ENCODE measurements at regions not wholly inside any gene's neighbourhood (a gene's known extent, or its start where the extent isn't known, plus 50 kb on each side); places are given as distances from the start of the nearest gene placed in this dataset.

GRCh38 chr12:68510397-68510796 is 100.3 kb upstream of the RAP1B start:
- no peak for DNase-seq (ENCODE audit: extremely low spot score, unreplicated experiment)
- peaks cover 27% of the 10 kb centered on the region for H3K4me1 Mint-ChIP-seq (ENCODE audit: unreplicated experiment)
- peak overlapping the region; percentile 39 for H3K27ac Mint-ChIP-seq (ENCODE audit: unreplicated experiment)
- no peak overlapping the region for H3K4me3 Mint-ChIP-seq (ENCODE audit: unreplicated experiment)
- H3K9me3 Mint-ChIP-seq (ENCODE audit: unreplicated experiment): peaks cover 3% of the 10 kb centered on the region
- no peaks in the 10 kb centered on the region for H3K27me3 Mint-ChIP-seq (ENCODE audit: unreplicated experiment)
- H3K36me3 Mint-ChIP-seq (ENCODE audit: unreplicated experiment): no peaks in the 10 kb centered on the region
- no peak for TF ChIP-seq CTCF (IDR thresholded peaks at IDR 0.05)

- Mint-ChIP-seq H3K36me3 (ENCODE audit: unreplicated experiment) (no peaks in the 10 kb centered on the region), H3K9me3 (ENCODE audit: unreplicated experiment) (no peaks in the 10 kb centered on the region), H3K27me3 (ENCODE audit: unreplicated experiment) (no peaks in the 10 kb centered on the region), H3K4me1 (ENCODE audit: unreplicated experiment) (peaks cover 25% of the 10 kb centered on the region), H3K4me3 (ENCODE audit: unreplicated experiment) (no peak overlapping the region), H3K27ac (ENCODE audit: unreplicated experiment) (no peak overlapping the region)
- DNase-seq (ENCODE audit: extremely low spot score, unreplicated experiment): no peak
- TF ChIP-seq CTCF (IDR thresholded peaks at IDR 0.05): no peak
Observed at GRCh38 chr12:68514807-68515411, 95.8 kb upstream of the RAP1B start.

GRCh38 chr12:68515793-68516192 is 94.9 kb upstream of the RAP1B start:
- DNase-seq (ENCODE audit: extremely low spot score, unreplicated experiment): no peak
- Mint-ChIP-seq H3K36me3 (ENCODE audit: unreplicated experiment) (no peaks in the 10 kb centered on the region), H3K27me3 (ENCODE audit: unreplicated experiment) (no peaks in the 10 kb centered on the region), H3K4me1 (ENCODE audit: unreplicated experiment) (peaks cover 23% of the 10 kb centered on the region), H3K4me3 (ENCODE audit: unreplicated experiment) (no peak overlapping the region), H3K27ac (ENCODE audit: unreplicated experiment) (no peak overlapping the region), H3K9me3 (ENCODE audit: unreplicated experiment) (no peaks in the 10 kb centered on the region)
- no peak for TF ChIP-seq CTCF (IDR thresholded peaks at IDR 0.05)

- no peak for DNase-seq (ENCODE audit: extremely low spot score, unreplicated experiment)
- no peak for TF ChIP-seq CTCF (IDR thresholded peaks at IDR 0.05)
- no peaks in the 10 kb centered on the region for H3K27me3 Mint-ChIP-seq (ENCODE audit: unreplicated experiment)
- H3K4me3 Mint-ChIP-seq (ENCODE audit: unreplicated experiment): peak overlapping the region; percentile 56
- peak overlapping the region; percentile 96 for H3K27ac Mint-ChIP-seq (ENCODE audit: unreplicated experiment)
- peaks cover 39% of the 10 kb centered on the region for H3K4me1 Mint-ChIP-seq (ENCODE audit: unreplicated experiment)
- H3K9me3 Mint-ChIP-seq (ENCODE audit: unreplicated experiment): no peaks in the 10 kb centered on the region
- no peaks in the 10 kb centered on the region for H3K36me3 Mint-ChIP-seq (ENCODE audit: unreplicated experiment)
Observed at GRCh38 chr12:68521321-68521839, 89.3 kb upstream of the RAP1B start.

- Mint-ChIP-seq H3K4me1 (ENCODE audit: unreplicated experiment) (peaks cover 39% of the 10 kb centered on the region), H3K36me3 (ENCODE audit: unreplicated experiment) (no peaks in the 10 kb centered on the region), H3K9me3 (ENCODE audit: unreplicated experiment) (no peaks in the 10 kb centered on the region), H3K4me3 (ENCODE audit: unreplicated experiment) (no peak overlapping the region), H3K27me3 (ENCODE audit: unreplicated experiment) (no peaks in the 10 kb centered on the region), H3K27ac (ENCODE audit: unreplicated experiment) (peak overlapping the region; percentile 96)
- DNase-seq (ENCODE audit: extremely low spot score, unreplicated experiment): no peak
- TF ChIP-seq CTCF (IDR thresholded peaks at IDR 0.05): no peak
Observed at GRCh38 chr12:68521848-68522502, 88.7 kb upstream of the RAP1B start.
